Pancreas (tissue), 10 donors: ENCODE measurements at regions not wholly inside any gene's neighbourhood (a gene's known extent, or its start where the extent isn't known, plus 50 kb on each side); places are given as distances from the start of the nearest gene placed in this dataset.

Experiments
- ATAC-seq, 4 donors: fragments of 200-7000 bp; cut with Tn5 transposase; one replicate each; pipeline versions ENCODE4 v1.8.0 to v1.9.1; 2020; ENCODE audit warnings: mild to moderate bottlenecking in 4 of 4, moderate library complexity in 4 of 4
- DNase-seq, 6 donors: peaks; one replicate each; pipeline ENCODE4 v3.0.0-alpha.2; 2020
- FAIRE-seq: peaks from 2 replicates; lab custom pipeline; 2012; peaks lifted over from hg19 to GRCh38; lab: Jason Lieb, UNC
- H3K27ac ChIP-seq, 4 donors: fragments of 200-600 bp; sonication (generic); 1 replicate in 3 of 4; 2 replicates in 1 of 4; pipeline versions ENCODE4 v1.5.0 to v1.8.0; 2020
- H3K27me3 ChIP-seq, 4 donors: fragments of 200-600 bp; one replicate each; pipeline ENCODE4 v1.8.0; 2021
- H3K36me3 ChIP-seq, 3 donors: fragments of 200-600 bp; sonication (generic) in 1 of 3; one replicate each; pipeline versions ENCODE4 v1.5.0 to v1.8.0; 2020 to 2021
- H3K4me1 ChIP-seq, 3 donors: fragments of 200-600 bp; one replicate each; pipeline ENCODE4 v1.8.0; 2021
- H3K4me3 ChIP-seq, 4 donors: fragments of 200-600 bp; sonication (generic) in 2 of 4; one replicate each; pipeline versions ENCODE4 v1.5.0 to v1.8.0; 2020 to 2021
- H3K9me3 ChIP-seq, 4 donors: fragments of 200-600 bp; one replicate each; pipeline ENCODE4 v1.8.0; 2021
- CTCF ChIP-seq, 4 donors: fragments of 200-600 bp; sonication (generic) in 3 of 4; IDR thresholded peaks; one replicate each; pipeline versions ENCODE4 v1.5.0 to v1.8.0; 2021; ENCODE audit warnings: antibody characterized with exemption in 4 of 4
- WGBS, 2 donors: extraction: QIAGEN DNeasy Blood & Tissue Kit; methylation state at CpG; one replicate each; pipeline ENCODE4 v1.1.7; 2013; 5-methylcytosine and 5-hydroxymethylcytosine counted together
- intact Hi-C, 3 donors: fragments of 100-400 bp; cut with DNase I; formaldehyde crosslinking; loops; one replicate each; pipeline versions ENCODE4 v1.11.1 to v1.14.2; 2022
- donor health status: healthy with polysubstance abuse.
- donor health status: DM: no; HTN: no; CAD: no; lungs with moderate emphysema.
- donor health status: DM: no; HTN: no; CAD: no.
- donor health status: control.
- donor health status: control.
- donor health status: Bipolar disorder and iron deficiency.
- donor health status: DM: yes; HTN: yes; CAD: no.
- donor health status: DM: no; HTN: no; CAD: no.
- donor health status: DM: no; HTN: no; CAD: no.
- donor health status: DM: yes; HTN: yes; CAD: no.

GRCh38 chr16:48904333-48904732 is 294.4 kb upstream of the N4BP1 start:
- Histone ChIP-seq H3K27me3 (no peaks in the 10 kb centered on the region), H3K4me1 (no peaks in the 10 kb centered on the region), H3K9me3 (no peaks in the 10 kb centered on the region), H3K4me3 (no peak overlapping the region), H3K36me3 (no peaks in the 10 kb centered on the region), H3K27ac (no peak overlapping the region)
- no peak for TF ChIP-seq CTCF (IDR thresholded peaks at IDR 0.05)
- intact Hi-C loops, result no loop called here
- DNase-seq, result no peak
- no peak for FAIRE-seq
- 43 to 58% methylated on average over 5 of the region's 5 CpGs for WGBS, 2 donors
- no peak for ATAC-seq

GRCh38 chr16:48903039-48903438 is 293.1 kb upstream of the N4BP1 start:
- no peak for FAIRE-seq
- no peak for ATAC-seq
- TF ChIP-seq CTCF (IDR thresholded peaks at IDR 0.05), result no peak

GRCh38 chr16:48901712-48902374 is 291.9 kb upstream of the N4BP1 start:
- H3K4me3 ChIP-seq, result no peak overlapping the region
- FAIRE-seq (no peak), DNase-seq (no peak), ATAC-seq (no peak)
- 29 to 35% methylated on average over 9 of the region's 9 CpGs for WGBS, 2 donors
- H3K4me1 ChIP-seq, result no peaks in the 10 kb centered on the region
- no peaks in the 10 kb centered on the region for H3K36me3 ChIP-seq
- no peaks in the 10 kb centered on the region for H3K9me3 ChIP-seq
- no peak overlapping the region for H3K27ac ChIP-seq
- TF ChIP-seq CTCF (IDR thresholded peaks at IDR 0.05), result no peak
- H3K27me3 ChIP-seq, result no peaks in the 10 kb centered on the region
- intact Hi-C loops, result no loop called here

More at GRCh38 chr16:48903039-48903438, 293.1 kb upstream of the N4BP1 start:
- H3K36me3 ChIP-seq, result no peaks in the 10 kb centered on the region
- no peaks in the 10 kb centered on the region for H3K4me1 ChIP-seq
- H3K9me3 ChIP-seq, result no peaks in the 10 kb centered on the region
- 43 to 50% methylated on average over 7 of the region's 7 CpGs for WGBS, 2 donors
- H3K4me3 ChIP-seq, result no peak overlapping the region
- intact Hi-C loops, result no loop called here
- no peak for DNase-seq
- no peaks in the 10 kb centered on the region for H3K27me3 ChIP-seq
- no peak overlapping the region for H3K27ac ChIP-seq

- TF ChIP-seq CTCF (IDR thresholded peaks at IDR 0.05), result no peak
- WGBS, 2 donors, result 44 to 61% methylated on average over 1 of the region's 1 CpG
- no peaks in the 10 kb centered on the region for H3K27me3 ChIP-seq
- no peaks in the 10 kb centered on the region for H3K4me1 ChIP-seq
- no peaks in the 10 kb centered on the region for H3K36me3 ChIP-seq
- H3K4me3 ChIP-seq, result no peak overlapping the region
- intact Hi-C loops, result no loop called here
- no peaks in the 10 kb centered on the region for H3K9me3 ChIP-seq
- no peak for FAIRE-seq
- DNase-seq, result no peak
- no peak overlapping the region for H3K27ac ChIP-seq
- ATAC-seq, result no peak
Observed at GRCh38 chr16:48899500-48899899, 289.5 kb upstream of the N4BP1 start.

- no peaks in the 10 kb centered on the region for H3K27me3 ChIP-seq
- no peak for TF ChIP-seq CTCF (IDR thresholded peaks at IDR 0.05)
- H3K9me3 ChIP-seq, result no peaks in the 10 kb centered on the region
- no peaks in the 10 kb centered on the region for H3K36me3 ChIP-seq
- H3K27ac ChIP-seq, result no peak overlapping the region
- intact Hi-C loops, result no loop called here
- DNase-seq, result no peak
- no peaks in the 10 kb centered on the region for H3K4me1 ChIP-seq
- no peak for FAIRE-seq
- 47 to 56% methylated on average over 8 of the region's 8 CpGs for WGBS, 2 donors
- no peak overlapping the region for H3K4me3 ChIP-seq
- ATAC-seq, result no peak
Observed at GRCh38 chr16:48897698-48898205, 287.8 kb upstream of the N4BP1 start.
